ENCODE measurements at regions not wholly inside any gene's neighbourhood (a gene's known extent, or its start where the extent isn't known, plus 50 kb on each side); places are given as distances from the start of the nearest gene placed in this dataset.
"Not testable (repeated sequence)": the region's sequence is repeated elsewhere in the genome, so short reads cannot be mapped to it uniquely, and the experiment has no call there.

- TF ChIP-seq CTCF, POLR2A (IDR thresholded peaks at IDR 0.05): not testable (repeated sequence)
Measured at GRCh38 chr18:33819692-33820343, 241.8 kb downstream of the ASXL3 start.

Measured in Peyer's patch (tissue), 4 donors.